Keratinocyte (primary cell): ENCODE measurements at regions not wholly inside any gene's neighbourhood (a gene's known extent, or its start where the extent isn't known, plus 50 kb on each side); places are given as distances from the start of the nearest gene placed in this dataset.

Source experiments
- DNase-seq: peaks from one replicate; pipeline ENCODE4 v3.0.0-alpha.2; 2011; ENCODE audit warnings: low read depth, missing footprints, low spot score
- FAIRE-seq: peaks from 2 replicates; lab custom pipeline; 2011; peaks lifted over from hg19 to GRCh38; lab: Jason Lieb, UNC
- H2AFZ ChIP-seq: 2 replicates; pipeline ENCODE4 v1.6.0; 2012; ENCODE audit warnings: low read length, control low read depth, inconsistent platforms; ENCODE audit not compliant: control insufficient read depth
- H3K27ac ChIP-seq: 2 replicates; pipeline ENCODE4 v1.5.1; 2011; ENCODE audit warnings: low read length; ENCODE audit not compliant: control insufficient read depth, insufficient read depth
- H3K27me3 ChIP-seq: 3 replicates; pipeline ENCODE4 v1.6.0; 2011; ENCODE audit warnings: low read length; ENCODE audit not compliant: control insufficient read depth, insufficient read depth; ENCODE audit errors: extremely low read depth
- H3K36me3 ChIP-seq, 2 experiments: 2 replicates in 1 of 2; 3 replicates in 1 of 2; pipeline ENCODE4 v1.5.1; 2011; ENCODE audit warnings: low read length in 2 of 2, mild to moderate bottlenecking in 1 of 2; ENCODE audit not compliant: control insufficient read depth in 2 of 2, insufficient read depth in 2 of 2; ENCODE audit errors: extremely low read depth in 1 of 2
- H3K4me1 ChIP-seq: 3 replicates; pipeline ENCODE4 v1.5.1; 2011; ENCODE audit warnings: low read length; ENCODE audit not compliant: control insufficient read depth, insufficient read depth; ENCODE audit errors: extremely low read depth
- H3K4me2 ChIP-seq: 3 replicates; pipeline ENCODE4 v1.6.0; 2011; ENCODE audit warnings: low read depth, low read length; ENCODE audit not compliant: control insufficient read depth, insufficient read depth; ENCODE audit errors: extremely low read depth
- H3K4me3 ChIP-seq, 3 experiments: fragments of 200-600 bp in 1 of 3; sonication (generic) in 1 of 3; 2 replicates in 2 of 3; 3 replicates in 1 of 3; pipeline ENCODE4 v1.5.1; 2011 to 2016; ENCODE audit warnings: low read length in 3 of 3, mild to moderate bottlenecking in 3 of 3, control low read depth in 2 of 3, inconsistent platforms in 1 of 3, low read depth in 1 of 3, mixed read lengths in 1 of 3, mixed run types in 1 of 3, moderate library complexity in 1 of 3; ENCODE audit not compliant: control insufficient read depth in 2 of 3, insufficient read depth in 2 of 3; ENCODE audit errors: extremely low read depth in 1 of 3
- H3K79me2 ChIP-seq: 2 replicates; pipeline ENCODE4 v1.6.0; 2012; ENCODE audit warnings: low read length; ENCODE audit not compliant: control insufficient read depth, insufficient read depth
- H3K9ac ChIP-seq: 3 replicates; pipeline ENCODE4 v1.6.0; 2011; ENCODE audit warnings: low read length; ENCODE audit not compliant: control insufficient read depth, insufficient read depth; ENCODE audit errors: extremely low read depth
- H3K9me1 ChIP-seq: 3 replicates; pipeline ENCODE4 v1.6.0; 2011; ENCODE audit warnings: low read length; ENCODE audit not compliant: control insufficient read depth, insufficient read depth; ENCODE audit errors: extremely low read depth
- H3K9me3 ChIP-seq: 2 replicates; pipeline ENCODE4 v1.5.1; 2012; ENCODE audit warnings: low read depth, low read length; ENCODE audit not compliant: control insufficient read depth
- H4K20me1 ChIP-seq: 3 replicates; pipeline ENCODE4 v1.6.0; 2011; ENCODE audit warnings: low read length; ENCODE audit not compliant: control insufficient read depth, insufficient read depth; ENCODE audit errors: extremely low read depth
- EZH2 ChIP-seq: IDR thresholded peaks from one replicate; pipeline ENCODE4 v1.6.1; 2012; ENCODE audit warnings: inconsistent platforms, mild to moderate bottlenecking, low read length, moderate library complexity
- dilution Hi-C: fragments of 300-500 bp; cut with MboI; formaldehyde crosslinking; loops from one replicate; pipeline ENCODE4 v1.7.0; 2020; ENCODE audit warnings: low sequenced_read_pairs; ENCODE audit not compliant: extremely low pct_ligation_motif_present
- TF ChIP-seq, protein P1 (sequence below), 3 experiments: IDR thresholded peaks in 1 of 3; conservative IDR thresholded peaks in 1 of 3; optimal IDR thresholded peaks in 1 of 3; 2 replicates in 2 of 3; 3 replicates in 1 of 3; pipeline versions ENCODE3 to v1.5.1; 2011; ENCODE audit warnings: low read length in 3 of 3, mild to moderate bottlenecking in 3 of 3, moderate library complexity in 2 of 3, control low read depth in 1 of 3, inconsistent platforms in 1 of 3; ENCODE audit not compliant: insufficient read depth in 2 of 3; ENCODE audit errors: extremely low read depth in 1 of 3

DNA sequence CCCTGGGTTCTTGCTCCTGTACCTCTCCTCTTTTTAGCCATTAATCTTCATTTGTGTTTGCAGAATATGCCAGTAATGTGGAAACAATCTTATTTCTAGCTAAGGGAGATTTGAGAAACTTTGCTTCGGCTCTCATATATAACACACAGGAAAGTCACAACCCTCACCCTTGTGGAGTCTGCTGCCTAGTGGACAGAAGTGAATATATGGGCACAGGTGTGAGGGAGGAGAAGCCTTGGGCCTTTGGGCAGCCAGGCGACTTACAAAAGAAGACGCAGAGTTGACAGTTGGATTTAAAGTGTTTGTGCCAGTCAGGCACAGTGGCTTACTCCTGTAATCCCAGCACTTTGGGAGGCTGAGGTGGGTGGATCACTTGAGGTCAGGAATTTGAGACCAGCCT, 181.8 kb upstream of the TBL1XR1 start:
- TF ChIP-seq EZH2 = no peak
- TF ChIP-seq, protein P1, sequence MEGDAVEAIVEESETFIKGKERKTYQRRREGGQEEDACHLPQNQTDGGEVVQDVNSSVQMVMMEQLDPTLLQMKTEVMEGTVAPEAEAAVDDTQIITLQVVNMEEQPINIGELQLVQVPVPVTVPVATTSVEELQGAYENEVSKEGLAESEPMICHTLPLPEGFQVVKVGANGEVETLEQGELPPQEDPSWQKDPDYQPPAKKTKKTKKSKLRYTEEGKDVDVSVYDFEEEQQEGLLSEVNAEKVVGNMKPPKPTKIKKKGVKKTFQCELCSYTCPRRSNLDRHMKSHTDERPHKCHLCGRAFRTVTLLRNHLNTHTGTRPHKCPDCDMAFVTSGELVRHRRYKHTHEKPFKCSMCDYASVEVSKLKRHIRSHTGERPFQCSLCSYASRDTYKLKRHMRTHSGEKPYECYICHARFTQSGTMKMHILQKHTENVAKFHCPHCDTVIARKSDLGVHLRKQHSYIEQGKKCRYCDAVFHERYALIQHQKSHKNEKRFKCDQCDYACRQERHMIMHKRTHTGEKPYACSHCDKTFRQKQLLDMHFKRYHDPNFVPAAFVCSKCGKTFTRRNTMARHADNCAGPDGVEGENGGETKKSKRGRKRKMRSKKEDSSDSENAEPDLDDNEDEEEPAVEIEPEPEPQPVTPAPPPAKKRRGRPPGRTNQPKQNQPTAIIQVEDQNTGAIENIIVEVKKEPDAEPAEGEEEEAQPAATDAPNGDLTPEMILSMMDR (optimal IDR thresholded peaks at IDR 0.05 in 1 of 3, IDR thresholded peaks at IDR 0.05 in 1 of 3, conservative IDR thresholded peaks at IDR 0.05 in 1 of 3; ENCODE audit: extremely low read depth in 1 of 3, insufficient read depth in 2 of 3, low read length in 3 of 3) = no peak
- Histone ChIP-seq H3K27ac (no peak overlapping the region), H3K36me3 (no peaks in the 10 kb centered on the region), H4K20me1 (no peaks in the 10 kb centered on the region), H3K79me2 (no peaks in the 10 kb centered on the region), H3K4me1 (peaks cover 22% of the 10 kb centered on the region), H2AFZ (no peak overlapping the region), H3K4me3 (no peak overlapping the region), H3K27me3 (no peaks in the 10 kb centered on the region), H3K9ac (no peak overlapping the region), H3K9me3 (peaks cover 2% of the 10 kb centered on the region), H3K9me1 (no peaks in the 10 kb centered on the region), H3K4me2 (no peak overlapping the region)
- FAIRE-seq (no peak), DNase-seq (no peak)
- dilution Hi-C loops = no loop called here

DNA sequence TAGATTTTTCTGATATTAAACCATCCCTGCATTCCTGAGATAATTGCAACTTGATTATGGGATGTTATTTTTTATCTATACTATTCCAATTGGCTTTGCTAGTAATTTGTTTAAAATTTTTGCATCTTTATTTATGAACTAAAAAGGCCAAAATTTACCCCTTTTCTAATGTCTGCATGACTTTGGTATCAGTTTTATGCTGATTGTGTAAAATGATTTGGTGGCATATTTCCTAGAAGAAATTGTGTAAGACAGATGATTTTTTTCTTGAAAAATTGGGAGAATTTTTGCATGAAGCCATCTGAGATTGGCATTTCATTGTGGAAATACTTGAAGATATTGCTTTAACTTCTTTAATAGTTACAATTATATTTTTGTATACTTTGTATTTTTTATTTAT, 183.8 kb upstream of the TBL1XR1 start:
- H3K79me2 ChIP-seq = no peaks in the 10 kb centered on the region
- H3K9ac ChIP-seq = no peak overlapping the region
- no peaks in the 10 kb centered on the region for H3K27me3 ChIP-seq
- FAIRE-seq (no peak), DNase-seq (no peak)
- H3K4me1 ChIP-seq = peaks cover 28% of the 10 kb centered on the region
- H2AFZ ChIP-seq = no peak overlapping the region
- no peak overlapping the region for H3K4me2 ChIP-seq
- H3K9me3 ChIP-seq = peaks cover 2% of the 10 kb centered on the region
- dilution Hi-C loops = no loop called here
- H4K20me1 ChIP-seq = no peaks in the 10 kb centered on the region
- no peak overlapping the region for H3K27ac ChIP-seq
- no peak overlapping the region for H3K4me3 ChIP-seq
- no peaks in the 10 kb centered on the region for H3K9me1 ChIP-seq
- no peaks in the 10 kb centered on the region for H3K36me3 ChIP-seq
- TF ChIP-seq EZH2 = no peak
- TF ChIP-seq, protein P1 (optimal IDR thresholded peaks at IDR 0.05 in 1 of 3, IDR thresholded peaks at IDR 0.05 in 1 of 3, conservative IDR thresholded peaks at IDR 0.05 in 1 of 3; ENCODE audit: extremely low read depth in 1 of 3, insufficient read depth in 2 of 3, low read length in 3 of 3) = no peak
